ENCODE measurements at regions not wholly inside any gene's neighbourhood (a gene's known extent, or its start where the extent isn't known, plus 50 kb on each side); places are given as distances from the start of the nearest gene placed in this dataset.

DNA sequence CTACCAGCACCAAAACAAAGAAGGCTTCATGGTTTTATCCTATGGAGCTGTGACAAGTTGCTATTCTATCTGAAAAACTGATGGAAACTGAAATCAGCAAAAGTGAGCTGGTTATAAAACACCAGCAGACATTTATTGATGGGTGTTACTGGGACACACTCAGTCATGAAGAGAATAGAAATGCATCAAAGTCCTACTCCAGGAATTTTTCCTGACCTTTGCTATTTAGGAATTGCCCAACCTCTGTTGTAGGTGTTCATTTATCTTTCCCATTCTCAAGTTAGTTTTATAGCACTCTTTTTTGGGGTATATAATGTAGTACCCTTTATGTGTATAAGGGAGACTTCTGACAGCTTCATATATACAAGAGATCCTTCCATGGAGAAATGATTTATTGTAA, 533.2 kb downstream of the REEP3 start:
- ChIA-PET POLR2A (no interaction called here), CTCF (interaction anchor here (1.5 kb wide), 1 partner anchor 13 kb away, joined by 6 read pairs; no protein-coding TSS in a partner anchor)
- Histone ChIP-seq H3K27ac (ENCODE audit: low read length in 2 of 2) (no peak overlapping the region), H3K4me3 (ENCODE audit: control extremely low read depth in 1 of 5, extremely low read depth in 1 of 5, insufficient read depth in 1 of 5, low read depth in 2 of 5, low read length in 4 of 5) (no peak overlapping the region), H4K20me1 (ENCODE audit: control insufficient read depth, insufficient read depth, low read length, poor library complexity, severe bottlenecking) (no peaks in the 10 kb centered on the region), H3K4me2 (replicated peaks; ENCODE audit: low read depth, low read length, poor library complexity, severe bottlenecking) (no peak overlapping the region), H3K9ac (ENCODE audit: low read length) (no peak overlapping the region), H2AFZ (ENCODE audit: insufficient read depth, low read depth, low read length, poor library complexity, severe bottlenecking) (no peak overlapping the region), H3K4me1 (ENCODE audit: control insufficient read depth in 2 of 2, insufficient read depth in 2 of 2, low read length in 2 of 2) (no peaks in the 10 kb centered on the region), H3K27me3 (replicated peaks in 1 of 4; ENCODE audit: control extremely low read depth in 1 of 4, control insufficient read depth in 3 of 4, insufficient read depth in 4 of 4, low read length in 3 of 4) (no peaks in the 10 kb centered on the region), H3K36me3 (replicated peaks in 1 of 2; ENCODE audit: control extremely low read depth in 1 of 2, control insufficient read depth in 1 of 2, extremely low read depth in 1 of 2, insufficient read depth in 2 of 2, low read length in 1 of 2) (no peaks in the 10 kb centered on the region), H3K9me3 (ENCODE audit: control extremely low read depth in 1 of 3, control insufficient read depth in 2 of 3, insufficient read depth in 1 of 3, low read length in 2 of 3) (no peaks in the 10 kb centered on the region), H3K79me2 (ENCODE audit: control insufficient read depth, insufficient read depth, low read length) (no peaks in the 10 kb centered on the region)
- DNase-seq = no peak
- Mint-ChIP-seq H3K9me3 (ENCODE audit: insufficient read depth) (no peaks in the 10 kb centered on the region), H3K4me1 (peaks cover 4% of the 10 kb centered on the region), H3K27ac (no peak overlapping the region), H3K4me3 (no peak overlapping the region), H3K27me3 (peaks cover 8% of the 10 kb centered on the region)
- intact Hi-C loops (cut with micrococcal nuclease) = no loop called here
- TF ChIP-seq EZH2 (IDR thresholded peaks at IDR 0.05; ENCODE audit: borderline replicate concordance, insufficient read depth, low read depth, low read length, poor library complexity, severe bottlenecking) = no peak
- TF ChIP-seq, protein P1, sequence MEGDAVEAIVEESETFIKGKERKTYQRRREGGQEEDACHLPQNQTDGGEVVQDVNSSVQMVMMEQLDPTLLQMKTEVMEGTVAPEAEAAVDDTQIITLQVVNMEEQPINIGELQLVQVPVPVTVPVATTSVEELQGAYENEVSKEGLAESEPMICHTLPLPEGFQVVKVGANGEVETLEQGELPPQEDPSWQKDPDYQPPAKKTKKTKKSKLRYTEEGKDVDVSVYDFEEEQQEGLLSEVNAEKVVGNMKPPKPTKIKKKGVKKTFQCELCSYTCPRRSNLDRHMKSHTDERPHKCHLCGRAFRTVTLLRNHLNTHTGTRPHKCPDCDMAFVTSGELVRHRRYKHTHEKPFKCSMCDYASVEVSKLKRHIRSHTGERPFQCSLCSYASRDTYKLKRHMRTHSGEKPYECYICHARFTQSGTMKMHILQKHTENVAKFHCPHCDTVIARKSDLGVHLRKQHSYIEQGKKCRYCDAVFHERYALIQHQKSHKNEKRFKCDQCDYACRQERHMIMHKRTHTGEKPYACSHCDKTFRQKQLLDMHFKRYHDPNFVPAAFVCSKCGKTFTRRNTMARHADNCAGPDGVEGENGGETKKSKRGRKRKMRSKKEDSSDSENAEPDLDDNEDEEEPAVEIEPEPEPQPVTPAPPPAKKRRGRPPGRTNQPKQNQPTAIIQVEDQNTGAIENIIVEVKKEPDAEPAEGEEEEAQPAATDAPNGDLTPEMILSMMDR (IDR thresholded peaks at IDR 0.05) = no peak
- no peak for ATAC-seq (ENCODE audit: low read depth)

DNA sequence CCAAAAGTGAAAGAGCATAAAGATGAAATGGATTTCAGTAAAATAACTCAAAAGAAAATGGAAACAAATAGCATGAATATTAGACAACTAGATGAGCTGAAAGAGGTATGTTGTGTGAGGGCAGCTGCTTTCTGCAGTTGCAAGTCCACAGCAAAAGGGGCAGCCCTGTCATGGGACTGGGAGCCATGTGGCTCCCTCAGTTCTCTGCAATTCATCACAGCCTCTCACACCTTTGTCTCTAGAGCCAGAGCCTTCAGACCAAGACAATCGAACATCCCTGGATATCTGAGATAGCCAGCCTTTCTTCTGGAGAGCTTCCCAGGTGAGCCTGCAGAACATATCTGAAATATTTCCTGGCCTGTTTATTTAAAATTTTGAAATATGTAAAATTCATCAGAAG, 538.7 kb downstream of the REEP3 start:
- H3K9me3 ChIP-seq (ENCODE audit: control extremely low read depth in 1 of 3, control insufficient read depth in 2 of 3, insufficient read depth in 1 of 3, low read length in 2 of 3) = no peaks in the 10 kb centered on the region
- H3K4me3 Mint-ChIP-seq = no peak overlapping the region
- no peaks in the 10 kb centered on the region for H3K9me3 Mint-ChIP-seq (ENCODE audit: insufficient read depth)
- no peaks in the 10 kb centered on the region for H3K4me1 ChIP-seq (ENCODE audit: control insufficient read depth in 2 of 2, insufficient read depth in 2 of 2, low read length in 2 of 2)
- no peak overlapping the region for H3K27ac Mint-ChIP-seq
- H3K4me3 ChIP-seq (ENCODE audit: control extremely low read depth in 1 of 5, extremely low read depth in 1 of 5, insufficient read depth in 1 of 5, low read depth in 2 of 5, low read length in 4 of 5) = no peak overlapping the region
- ChIA-PET CTCF (interaction anchor here (3.0 kb wide), 1 partner anchor 18 kb away, joined by 8 read pairs; no protein-coding TSS in a partner anchor), POLR2A (no interaction called here)
- no peak for TF ChIP-seq EZH2 (IDR thresholded peaks at IDR 0.05; ENCODE audit: borderline replicate concordance, insufficient read depth, low read depth, low read length, poor library complexity, severe bottlenecking)
- TF ChIP-seq, protein P1 (IDR thresholded peaks at IDR 0.05) = no peak
- no peaks in the 10 kb centered on the region for H3K27me3 ChIP-seq (replicated peaks in 1 of 4; ENCODE audit: control extremely low read depth in 1 of 4, control insufficient read depth in 3 of 4, insufficient read depth in 4 of 4, low read length in 3 of 4)
- ATAC-seq (ENCODE audit: low read depth) = no peak
- H3K4me2 ChIP-seq (replicated peaks; ENCODE audit: low read depth, low read length, poor library complexity, severe bottlenecking) = no peak overlapping the region
- H3K9ac ChIP-seq (ENCODE audit: low read length) = no peak overlapping the region
- WGBS (ENCODE audit: insufficient coverage) = no CpG with 5 or more reads among the region's 1 CpG
- no peak overlapping the region for H3K27ac ChIP-seq (ENCODE audit: low read length in 2 of 2)
- H3K79me2 ChIP-seq (ENCODE audit: control insufficient read depth, insufficient read depth, low read length) = no peaks in the 10 kb centered on the region
- H3K36me3 ChIP-seq (replicated peaks in 1 of 2; ENCODE audit: control extremely low read depth in 1 of 2, control insufficient read depth in 1 of 2, extremely low read depth in 1 of 2, insufficient read depth in 2 of 2, low read length in 1 of 2) = no peaks in the 10 kb centered on the region
- H4K20me1 ChIP-seq (ENCODE audit: control insufficient read depth, insufficient read depth, low read length, poor library complexity, severe bottlenecking) = no peaks in the 10 kb centered on the region
- H3K27me3 Mint-ChIP-seq = peaks cover 9% of the 10 kb centered on the region
- H2AFZ ChIP-seq (ENCODE audit: insufficient read depth, low read depth, low read length, poor library complexity, severe bottlenecking) = no peak overlapping the region
- intact Hi-C loops (cut with micrococcal nuclease) = no loop called here
- no peaks in the 10 kb centered on the region for H3K4me1 Mint-ChIP-seq
- no peak for DNase-seq

All from B cell (primary cell).